GM12873 (cell line): ENCODE measurements at regions not wholly inside any gene's neighbourhood (a gene's known extent, or its start where the extent isn't known, plus 50 kb on each side); places are given as distances from the start of the nearest gene placed in this dataset.

ENCODE experiments used
- TF ChIP-seq, protein P1 (sequence below): IDR thresholded peaks from 2 replicates; pipeline ENCODE4 v1.5.1; 2012; ENCODE audit warnings: low read depth, mild to moderate bottlenecking, moderate library complexity, low read length, control low read depth; ENCODE audit not compliant: insufficient read depth; ENCODE audit errors: missing control alignments

DNA sequence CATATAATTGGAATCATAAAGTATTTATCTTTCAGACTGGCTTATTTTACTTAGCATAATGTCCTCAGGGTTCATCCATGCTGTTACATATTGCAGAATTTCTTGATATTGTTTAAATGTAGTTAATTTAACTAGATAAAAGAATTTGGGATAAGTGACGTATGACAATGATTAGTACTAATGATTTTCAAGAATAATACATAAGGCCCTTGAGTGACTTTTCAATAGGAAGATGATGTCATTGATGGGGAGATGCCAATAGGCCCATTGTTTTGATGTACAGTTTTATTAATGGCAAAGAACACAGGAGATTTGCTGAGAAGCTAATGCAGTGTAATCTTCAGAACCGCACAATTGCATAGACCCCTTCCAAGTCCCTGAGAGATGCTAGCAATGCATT, 537.4 kb upstream of the PHF14 start:
- TF ChIP-seq, protein P1, sequence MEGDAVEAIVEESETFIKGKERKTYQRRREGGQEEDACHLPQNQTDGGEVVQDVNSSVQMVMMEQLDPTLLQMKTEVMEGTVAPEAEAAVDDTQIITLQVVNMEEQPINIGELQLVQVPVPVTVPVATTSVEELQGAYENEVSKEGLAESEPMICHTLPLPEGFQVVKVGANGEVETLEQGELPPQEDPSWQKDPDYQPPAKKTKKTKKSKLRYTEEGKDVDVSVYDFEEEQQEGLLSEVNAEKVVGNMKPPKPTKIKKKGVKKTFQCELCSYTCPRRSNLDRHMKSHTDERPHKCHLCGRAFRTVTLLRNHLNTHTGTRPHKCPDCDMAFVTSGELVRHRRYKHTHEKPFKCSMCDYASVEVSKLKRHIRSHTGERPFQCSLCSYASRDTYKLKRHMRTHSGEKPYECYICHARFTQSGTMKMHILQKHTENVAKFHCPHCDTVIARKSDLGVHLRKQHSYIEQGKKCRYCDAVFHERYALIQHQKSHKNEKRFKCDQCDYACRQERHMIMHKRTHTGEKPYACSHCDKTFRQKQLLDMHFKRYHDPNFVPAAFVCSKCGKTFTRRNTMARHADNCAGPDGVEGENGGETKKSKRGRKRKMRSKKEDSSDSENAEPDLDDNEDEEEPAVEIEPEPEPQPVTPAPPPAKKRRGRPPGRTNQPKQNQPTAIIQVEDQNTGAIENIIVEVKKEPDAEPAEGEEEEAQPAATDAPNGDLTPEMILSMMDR = no peak

DNA sequence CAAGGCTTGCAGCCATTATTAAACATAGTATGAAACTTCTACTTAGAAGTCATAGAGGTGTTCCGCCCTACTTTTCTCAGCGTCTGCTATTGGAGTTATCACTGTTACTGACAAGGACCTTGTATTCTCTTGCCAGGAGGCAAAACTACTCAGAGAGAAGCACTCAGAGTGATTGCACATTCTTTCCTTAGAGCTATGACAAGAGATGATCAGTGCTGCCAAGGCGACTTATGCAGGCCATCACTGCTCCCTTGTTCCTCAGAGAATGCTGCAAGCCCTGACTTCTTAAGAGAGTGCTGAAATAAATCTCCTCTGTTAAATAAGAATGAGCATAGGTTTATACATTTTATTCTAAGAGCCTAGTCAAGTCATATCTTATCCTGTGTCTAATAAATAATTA, 534.6 kb upstream of the PHF14 start:
- TF ChIP-seq, protein P1 = no peak

DNA sequence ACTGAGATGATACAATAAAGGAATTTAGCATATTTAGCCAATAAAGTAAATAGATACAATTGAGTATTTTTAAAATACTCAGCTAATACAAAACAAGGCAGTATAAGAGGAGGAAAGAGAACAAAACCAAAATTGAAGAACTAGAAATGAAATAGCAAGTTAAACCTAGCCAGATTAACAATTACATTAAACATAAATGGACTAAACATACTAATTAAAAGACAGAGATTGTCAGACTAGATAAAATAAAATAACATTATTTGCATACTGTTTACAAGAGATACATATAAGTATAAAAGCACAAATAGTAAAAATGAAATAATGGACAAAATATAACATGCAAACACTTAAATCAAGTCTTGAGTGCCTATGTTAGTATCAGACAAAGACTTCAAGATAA, 517.7 kb upstream of the PHF14 start:
- TF ChIP-seq, protein P1 = no peak

DNA sequence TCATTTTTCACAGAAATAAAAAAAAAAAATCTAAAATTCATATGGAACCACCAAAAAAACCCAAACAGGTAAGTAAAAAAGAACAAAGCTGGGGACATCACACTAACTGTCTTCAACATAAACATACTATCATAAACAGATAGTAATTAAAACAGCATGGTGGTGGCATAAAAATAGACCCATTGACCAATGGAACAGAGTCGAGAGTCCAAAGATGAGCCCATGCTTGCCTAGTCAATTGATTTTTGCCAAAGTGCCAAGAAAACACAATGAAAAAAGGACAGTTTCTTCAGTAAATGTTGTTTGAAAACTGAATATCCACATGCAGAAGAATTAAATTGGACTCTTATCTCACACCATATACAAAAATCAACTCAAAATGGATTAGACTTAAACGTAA, 513.2 kb upstream of the PHF14 start:
- TF ChIP-seq, protein P1 = no peak

DNA sequence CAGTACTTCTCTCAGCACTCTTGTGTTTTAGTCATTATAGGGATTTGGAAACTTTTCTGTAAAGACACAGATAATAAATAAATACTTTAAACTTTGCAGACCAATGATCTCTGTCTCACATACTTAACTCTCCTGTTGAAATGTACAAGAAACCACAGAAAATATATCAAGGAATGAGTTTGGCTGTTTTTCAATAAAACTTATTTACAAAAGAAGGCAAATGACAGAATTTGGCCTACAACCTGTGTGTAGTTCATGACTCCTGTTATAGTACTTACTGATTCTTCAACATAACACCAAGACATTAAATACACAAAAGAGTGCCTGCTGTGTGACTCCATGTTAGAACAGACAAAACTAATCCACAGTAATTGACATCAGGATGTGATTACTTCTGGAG, 510.0 kb upstream of the PHF14 start:
- TF ChIP-seq, protein P1 = no peak

DNA sequence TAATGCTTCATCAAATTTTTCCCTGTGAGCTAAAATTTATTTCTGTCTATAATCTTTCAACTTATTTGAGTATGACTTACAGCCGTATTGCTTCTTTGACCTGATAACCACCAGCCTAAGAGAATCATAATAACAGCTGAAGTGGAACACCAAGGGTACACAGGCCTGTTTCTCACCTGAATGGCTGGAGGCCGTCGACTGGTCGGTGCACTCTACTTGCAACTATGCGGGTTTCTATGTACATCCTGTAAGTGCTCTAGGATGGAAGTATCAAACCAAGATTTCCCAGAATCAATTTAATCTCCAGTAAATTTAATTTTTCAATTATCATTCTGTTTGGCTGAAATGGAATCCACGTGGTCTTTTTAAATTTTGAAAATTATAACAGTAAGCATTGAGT, 504.8 kb upstream of the PHF14 start:
- TF ChIP-seq, protein P1 = no peak

DNA sequence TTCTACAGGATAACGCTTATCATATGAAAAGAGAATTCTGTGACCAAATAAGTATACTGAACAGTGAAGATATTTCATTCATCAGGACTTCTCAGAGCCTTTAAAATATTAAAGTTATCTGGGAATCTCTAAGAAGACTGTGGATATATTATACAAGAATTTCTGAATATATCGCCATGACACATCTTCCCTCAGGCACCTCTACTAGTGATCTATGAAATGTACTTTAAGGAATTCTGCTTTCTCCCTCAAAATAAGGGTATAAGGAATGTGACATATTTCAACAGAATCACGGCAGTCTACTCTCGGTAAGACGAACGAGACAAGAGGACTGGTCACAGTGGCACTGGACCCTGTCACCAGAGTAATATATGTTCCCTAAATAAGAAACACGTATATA, 504.2 kb upstream of the PHF14 start:
- TF ChIP-seq, protein P1 = no peak
